IMR-90 (cell line): ENCODE measurements at regions not wholly inside any gene's neighbourhood (a gene's known extent, or its start where the extent isn't known, plus 50 kb on each side); places are given as distances from the start of the nearest gene placed in this dataset.

Experiments used
- ATAC-seq: fragments of 200-7000 bp; cut with Tn5 transposase; 2 replicates; pipeline ENCODE4 v1.9.1; 2020; ENCODE audit warnings: low read depth, mild to moderate bottlenecking, moderate library complexity
- BruUV-seq: library from RNA; stranded (reverse); fragments of 400-500 nt; replicated peaks from 2 replicates; lab custom pipeline; 2021; lab: Mats Ljungman, UMichigan
- CTCF ChIA-PET: fragments of 300-600 bp; formaldehyde crosslinking; extraction: SDS; loops from one replicate; lab custom pipeline; 2021; ENCODE audit warnings: antibody characterized with exemption; lab: Yijun Ruan, JAX
- POLR2A ChIA-PET: fragments of 300-600 bp; sonication (Branson Sonifier 250); formaldehyde crosslinking; loops from one replicate; lab custom pipeline; 2022; ENCODE audit warnings: antibody characterized with exemption; ENCODE audit not compliant: unreplicated experiment; lab: Charles Lee
- DNase-seq: peaks from one replicate; pipeline ENCODE4 v3.0.0; 2013
- H2AFZ ChIP-seq: replicated peaks from 2 replicates; pipeline ENCODE3; 2013; ENCODE audit warnings: low read length, mild to moderate bottlenecking; ENCODE audit not compliant: poor library complexity
- H2AK5ac ChIP-seq: 2 replicates; pipeline ENCODE4 v1.6.1; 2013; ENCODE audit warnings: low read depth, low read length, inconsistent platforms
- H2AK9ac ChIP-seq: replicated peaks from 2 replicates; pipeline ENCODE3; 2013; ENCODE audit warnings: mild to moderate bottlenecking, low read depth, low read length, moderate library complexity; ENCODE audit not compliant: poor library complexity
- H2BK120ac ChIP-seq: 2 replicates; pipeline ENCODE4 v1.6.1; 2013; ENCODE audit warnings: low read depth, low read length, inconsistent platforms
- H2BK15ac ChIP-seq: 3 replicates; pipeline ENCODE4 v1.6.1; 2013; ENCODE audit warnings: low read depth, low read length, inconsistent platforms
- H2BK20ac ChIP-seq: 2 replicates; pipeline ENCODE4 v1.6.1; 2013; ENCODE audit warnings: low read depth, mild to moderate bottlenecking, inconsistent platforms, low read length, moderate library complexity
- H2BK5ac ChIP-seq: 2 replicates; pipeline ENCODE4 v1.6.1; 2013; ENCODE audit warnings: mild to moderate bottlenecking, low read depth, low read length, inconsistent platforms; ENCODE audit not compliant: poor library complexity, severe bottlenecking
- H3K14ac ChIP-seq: replicated peaks from 2 replicates; pipeline ENCODE4 v1.6.1; 2013; ENCODE audit warnings: low read depth, low read length, inconsistent platforms
- H3K18ac ChIP-seq: 2 replicates; pipeline ENCODE4 v1.6.1; 2013; ENCODE audit warnings: low read depth, low read length, control low read depth
- H3K23ac ChIP-seq: 2 replicates; pipeline ENCODE4 v1.6.1; 2013; ENCODE audit warnings: low read depth, low read length, inconsistent platforms
- H3K27ac ChIP-seq: 2 replicates; pipeline ENCODE4 v1.5.1; 2013; ENCODE audit warnings: mild to moderate bottlenecking, control low read depth, low read length; ENCODE audit not compliant: insufficient read depth
- H3K27me3 ChIP-seq: 2 replicates; pipeline ENCODE4 v1.6.1; 2013; ENCODE audit warnings: low read length; ENCODE audit not compliant: control insufficient read depth, insufficient read depth
- H3K36me3 ChIP-seq: 2 replicates; pipeline ENCODE4 v1.6.1; 2013; ENCODE audit warnings: low read length, mixed read lengths; ENCODE audit not compliant: control insufficient read depth, insufficient read depth
- H3K4ac ChIP-seq: 2 replicates; pipeline ENCODE4 v1.6.1; 2013; ENCODE audit warnings: low read depth, low read length, inconsistent platforms
- H3K4me1 ChIP-seq: 2 replicates; pipeline ENCODE4 v1.6.1; 2013; ENCODE audit warnings: low read length, mixed read lengths; ENCODE audit not compliant: control insufficient read depth, insufficient read depth
- H3K4me2 ChIP-seq: 2 replicates; pipeline ENCODE4 v1.6.1; 2013; ENCODE audit warnings: low read depth, mild to moderate bottlenecking, control low read depth, low read length, moderate library complexity
- H3K4me3 ChIP-seq: 2 replicates; pipeline ENCODE4 v1.5.1; 2013; ENCODE audit warnings: low read depth, mild to moderate bottlenecking, control low read depth, low read length, moderate library complexity; ENCODE audit not compliant: insufficient read depth
- H3K56ac ChIP-seq: 2 replicates; pipeline ENCODE4 v1.6.1; 2013; ENCODE audit warnings: low read length, inconsistent platforms; ENCODE audit not compliant: insufficient read depth; ENCODE audit errors: extremely low read depth
- H3K79me1 ChIP-seq, 2 experiments: 2 replicates each; pipeline ENCODE4 v1.6.1; 2013; ENCODE audit warnings: low read length in 2 of 2, inconsistent platforms in 1 of 2, low read depth in 1 of 2
- H3K9ac ChIP-seq: 2 replicates; pipeline ENCODE4 v1.6.1; 2013; ENCODE audit warnings: low read depth, low read length, control low read depth
- H3K9me1 ChIP-seq: 2 replicates; pipeline ENCODE4 v1.6.1; 2013; ENCODE audit warnings: low read length, inconsistent platforms; ENCODE audit not compliant: insufficient read depth
- H3K9me3 ChIP-seq: 2 replicates; pipeline ENCODE4 v1.6.1; 2013; ENCODE audit warnings: low read length; ENCODE audit not compliant: control insufficient read depth, insufficient read depth
- H4K20me1 ChIP-seq: 2 replicates; pipeline ENCODE4 v1.6.1; 2013; ENCODE audit warnings: low read length, inconsistent platforms; ENCODE audit not compliant: insufficient read depth
- H4K5ac ChIP-seq: 2 replicates; pipeline ENCODE4 v1.6.1; 2013; ENCODE audit warnings: mild to moderate bottlenecking, low read depth, low read length, control low read depth
- H4K8ac ChIP-seq, 2 experiments: 2 replicates each; pipeline ENCODE4 v1.6.1; 2013; ENCODE audit warnings: low read depth in 2 of 2, low read length in 2 of 2, control low read depth in 1 of 2, inconsistent platforms in 1 of 2
- H4K91ac ChIP-seq: 2 replicates; pipeline ENCODE4 v1.6.1; 2013; ENCODE audit warnings: low read depth, low read length, inconsistent platforms; ENCODE audit not compliant: insufficient read depth
- BHLHE40 ChIP-seq: fragments of 150-350 bp; IDR thresholded peaks from 2 replicates; pipeline ENCODE4 v1.6.1; 2016; ENCODE audit warnings: mild to moderate bottlenecking, low read depth, low read length
- CEBPB ChIP-seq: IDR thresholded peaks from 2 replicates; pipeline ENCODE4 v1.6.1; 2012; ENCODE audit warnings: low read depth, low read length, improper control_type of control experiment
- CHD1 ChIP-seq: IDR thresholded peaks from 2 replicates; pipeline ENCODE4 v1.6.1; 2012; ENCODE audit warnings: low read depth, low read length, improper control_type of control experiment
- FOS ChIP-seq: fragments of 150-350 bp; IDR thresholded peaks from 2 replicates; pipeline ENCODE4 v1.6.1; 2016; ENCODE audit warnings: low read depth, low read length
- MAFK ChIP-seq: IDR thresholded peaks from 2 replicates; pipeline ENCODE4 v1.6.1; 2012; ENCODE audit warnings: low read depth, low read length, improper control_type of control experiment
- MAZ ChIP-seq: IDR thresholded peaks from 2 replicates; pipeline ENCODE4 v1.6.1; 2012; ENCODE audit warnings: low read depth, mild to moderate bottlenecking, low read length, improper control_type of control experiment, moderate library complexity, borderline replicate concordance
- MXI1 ChIP-seq: IDR thresholded peaks from 2 replicates; pipeline ENCODE4 v1.6.1; 2012; ENCODE audit warnings: low read depth, mild to moderate bottlenecking, low read length, moderate library complexity, borderline replicate concordance
- NFE2L2 ChIP-seq: fragments of 150-350 bp; IDR thresholded peaks from 2 replicates; pipeline ENCODE4 v1.6.1; 2016; ENCODE audit warnings: low read depth, mild to moderate bottlenecking, low read length
- POLR2A ChIP-seq: IDR thresholded peaks from 2 replicates; pipeline ENCODE4 v1.6.1; 2012; ENCODE audit warnings: mild to moderate bottlenecking, low read depth, low read length
- RAD21 ChIP-seq: IDR thresholded peaks from 2 replicates; pipeline ENCODE4 v1.6.1; 2012; ENCODE audit warnings: low read length, improper control_type of control experiment
- RCOR1 ChIP-seq: IDR thresholded peaks from 2 replicates; pipeline ENCODE4 v1.6.1; 2012; ENCODE audit warnings: mild to moderate bottlenecking, low read length, improper control_type of control experiment; ENCODE audit not compliant: insufficient replicate concordance
- RFX5 ChIP-seq: IDR thresholded peaks from 2 replicates; pipeline ENCODE4 v1.8.0; 2012; ENCODE audit warnings: low read depth, mild to moderate bottlenecking, low read length, moderate library complexity
- SMC3 ChIP-seq: fragments of 150-350 bp; IDR thresholded peaks from 2 replicates; pipeline ENCODE4 v1.6.1; 2016; ENCODE audit warnings: low read depth, mild to moderate bottlenecking, antibody characterized with exemption, low read length, moderate library complexity
- WGBS, 2 experiments: methylation state at CpG; one replicate each; pipeline versions ENCODE4 v1.1.5 to v1.1.7; 2013; ENCODE audit warnings: missing lambda C conversion rate in 2 of 2; ENCODE audit not compliant: insufficient read length in 1 of 2; ENCODE audit errors: extremely low coverage in 2 of 2; 5-methylcytosine and 5-hydroxymethylcytosine counted together
- dilution Hi-C: fragments of 300-500 bp; cut with HindIII; formaldehyde crosslinking; loops from one replicate; pipeline ENCODE4 v1.14.3; 2018; ENCODE audit warnings: low sequenced_read_pairs; ENCODE audit not compliant: unreplicated experiment
- in situ Hi-C: fragments of 300-500 bp; cut with MboI; formaldehyde crosslinking; loops from 3 replicates; pipeline ENCODE4 v1.14.3; 2019; ENCODE audit warnings: low sequenced_read_pairs, inconsistent platforms, mixed read lengths
- intact Hi-C: fragments of 100-400 bp; cut with micrococcal nuclease; formaldehyde crosslinking; loops from 2 replicates; pipeline ENCODE4 v1.10.0; 2022
- TF ChIP-seq, protein P1 (sequence below): conservative IDR thresholded peaks from 2 replicates; pipeline ENCODE4 v1.5.1; 2012; ENCODE audit warnings: mild to moderate bottlenecking, low read depth, low read length, improper control_type of control experiment
- TF ChIP-seq, protein P2 (sequence below): fragments of 150-350 bp; IDR thresholded peaks from 2 replicates; pipeline ENCODE4 v1.6.1; 2016; ENCODE audit warnings: low read depth, mild to moderate bottlenecking, low read length, moderate library complexity, borderline replicate concordance
- TF ChIP-seq, protein P3 (sequence below): fragments of 150-350 bp; IDR thresholded peaks from 2 replicates; pipeline ENCODE4 v1.6.1; 2017; ENCODE audit warnings: mild to moderate bottlenecking, antibody characterized with exemption, low read length, low read depth

DNA sequence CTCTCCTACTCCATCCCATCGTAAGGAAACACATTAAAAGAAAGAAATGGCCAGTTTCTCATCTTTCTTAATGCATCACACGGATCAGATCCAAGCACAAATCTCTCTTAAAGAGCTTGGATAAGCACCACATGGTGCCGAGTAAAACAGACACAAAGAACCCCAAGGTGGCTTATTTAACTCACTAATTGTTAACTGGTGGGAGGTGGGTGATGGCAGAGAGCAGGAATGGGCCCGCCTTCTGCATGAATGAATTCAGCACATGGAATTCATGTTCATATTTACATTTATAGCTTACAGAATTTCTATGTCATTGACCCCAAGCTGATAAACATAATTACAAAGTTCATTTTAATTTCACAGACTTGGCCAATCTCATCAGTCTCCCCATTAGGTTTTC is 89.9 kb downstream of the MZT1 start:
- CTCF ChIA-PET, result no interaction called here
- Histone ChIP-seq H3K4me3 (no peak overlapping the region), H2BK20ac (no peak overlapping the region), H2BK120ac (no peak overlapping the region), H3K9ac (no peak overlapping the region), H4K8ac (no peak overlapping the region), H2BK5ac (no peak overlapping the region), H3K4me1 (no peaks in the 10 kb centered on the region), H2AK5ac (no peak overlapping the region), H3K56ac (no peak overlapping the region), H2AFZ (no peak overlapping the region), H3K4ac (no peak overlapping the region), H3K14ac (no peak overlapping the region), H3K18ac (no peak overlapping the region), H3K79me1 (no peaks in the 10 kb centered on the region), H3K27ac (no peak overlapping the region), H3K23ac (no peak overlapping the region), H3K9me3 (no peaks in the 10 kb centered on the region), H3K4me2 (no peak overlapping the region), H4K20me1 (no peaks in the 10 kb centered on the region), H3K36me3 (no peaks in the 10 kb centered on the region), H2BK15ac (no peak overlapping the region), H2AK9ac (no peak overlapping the region), H3K27me3 (no peaks in the 10 kb centered on the region), H4K91ac (no peak overlapping the region), H4K5ac (no peak overlapping the region), H3K9me1 (no peaks in the 10 kb centered on the region)
- no peak for ATAC-seq
- DNase-seq, result no peak
- WGBS, 2 experiments, result no CpG with 5 or more reads among the region's 4 CpGs
- BruUV-seq, result no TSS peak
- in situ Hi-C loops, result no loop called here
- intact Hi-C loops, result no loop called here
- POLR2A ChIA-PET, result no interaction called here
- TF ChIP-seq RCOR1 (no peak), BHLHE40 (no peak), RFX5 (no peak), CEBPB (no peak), CHD1 (no peak), RAD21 (no peak), POLR2A (no peak), NFE2L2 (no peak), MAFK (no peak), FOS (no peak), SMC3 (no peak), MAZ (no peak), MXI1 (no peak)
- TF ChIP-seq, protein P1, sequence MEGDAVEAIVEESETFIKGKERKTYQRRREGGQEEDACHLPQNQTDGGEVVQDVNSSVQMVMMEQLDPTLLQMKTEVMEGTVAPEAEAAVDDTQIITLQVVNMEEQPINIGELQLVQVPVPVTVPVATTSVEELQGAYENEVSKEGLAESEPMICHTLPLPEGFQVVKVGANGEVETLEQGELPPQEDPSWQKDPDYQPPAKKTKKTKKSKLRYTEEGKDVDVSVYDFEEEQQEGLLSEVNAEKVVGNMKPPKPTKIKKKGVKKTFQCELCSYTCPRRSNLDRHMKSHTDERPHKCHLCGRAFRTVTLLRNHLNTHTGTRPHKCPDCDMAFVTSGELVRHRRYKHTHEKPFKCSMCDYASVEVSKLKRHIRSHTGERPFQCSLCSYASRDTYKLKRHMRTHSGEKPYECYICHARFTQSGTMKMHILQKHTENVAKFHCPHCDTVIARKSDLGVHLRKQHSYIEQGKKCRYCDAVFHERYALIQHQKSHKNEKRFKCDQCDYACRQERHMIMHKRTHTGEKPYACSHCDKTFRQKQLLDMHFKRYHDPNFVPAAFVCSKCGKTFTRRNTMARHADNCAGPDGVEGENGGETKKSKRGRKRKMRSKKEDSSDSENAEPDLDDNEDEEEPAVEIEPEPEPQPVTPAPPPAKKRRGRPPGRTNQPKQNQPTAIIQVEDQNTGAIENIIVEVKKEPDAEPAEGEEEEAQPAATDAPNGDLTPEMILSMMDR, result no peak
- TF ChIP-seq, protein P2, sequence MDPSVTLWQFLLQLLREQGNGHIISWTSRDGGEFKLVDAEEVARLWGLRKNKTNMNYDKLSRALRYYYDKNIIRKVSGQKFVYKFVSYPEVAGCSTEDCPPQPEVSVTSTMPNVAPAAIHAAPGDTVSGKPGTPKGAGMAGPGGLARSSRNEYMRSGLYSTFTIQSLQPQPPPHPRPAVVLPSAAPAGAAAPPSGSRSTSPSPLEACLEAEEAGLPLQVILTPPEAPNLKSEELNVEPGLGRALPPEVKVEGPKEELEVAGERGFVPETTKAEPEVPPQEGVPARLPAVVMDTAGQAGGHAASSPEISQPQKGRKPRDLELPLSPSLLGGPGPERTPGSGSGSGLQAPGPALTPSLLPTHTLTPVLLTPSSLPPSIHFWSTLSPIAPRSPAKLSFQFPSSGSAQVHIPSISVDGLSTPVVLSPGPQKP, result no peak
- TF ChIP-seq, protein P3, sequence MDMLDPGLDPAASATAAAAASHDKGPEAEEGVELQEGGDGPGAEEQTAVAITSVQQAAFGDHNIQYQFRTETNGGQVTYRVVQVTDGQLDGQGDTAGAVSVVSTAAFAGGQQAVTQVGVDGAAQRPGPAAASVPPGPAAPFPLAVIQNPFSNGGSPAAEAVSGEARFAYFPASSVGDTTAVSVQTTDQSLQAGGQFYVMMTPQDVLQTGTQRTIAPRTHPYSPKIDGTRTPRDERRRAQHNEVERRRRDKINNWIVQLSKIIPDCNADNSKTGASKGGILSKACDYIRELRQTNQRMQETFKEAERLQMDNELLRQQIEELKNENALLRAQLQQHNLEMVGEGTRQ, result no peak
- dilution Hi-C loops, result no loop called here
